HG03280 (cell line): ENCODE measurements at regions not wholly inside any gene's neighbourhood (a gene's known extent, or its start where the extent isn't known, plus 50 kb on each side); places are given as distances from the start of the nearest gene placed in this dataset.

Source experiments
- ATAC-seq: cut with Tn5 transposase; IDR thresholded peaks from one replicate; pipeline ENCODE4 v1.9.1; 2021; ENCODE audit warnings: mild to moderate bottlenecking, moderate library complexity; ENCODE audit not compliant: unreplicated experiment

- no peak for ATAC-seq
These were observed 478.7 kb downstream of the PDCD6IP start for GRCh38 chr3:34277110-34277509.

GRCh38 chr3:34279901-34280300 lies 481.5 kb downstream of the PDCD6IP start:
- no peak for ATAC-seq

GRCh38 chr3:34283751-34284150 lies 485.3 kb downstream of the PDCD6IP start:
- ATAC-seq: no peak

- no peak for ATAC-seq
These were observed 486.8 kb downstream of the PDCD6IP start for GRCh38 chr3:34284959-34285826.

GRCh38 chr3:34285827-34286188 lies 487.4 kb downstream of the PDCD6IP start:
- no peak for ATAC-seq

- ATAC-seq: no peak
These were observed 494.3 kb downstream of the PDCD6IP start for GRCh38 chr3:34292605-34293300.

- ATAC-seq: no peak
These were observed 495.8 kb downstream of the PDCD6IP start for GRCh38 chr3:34294240-34294639.

- ATAC-seq: no peak
These were observed 498.4 kb downstream of the PDCD6IP start for GRCh38 chr3:34296796-34297195.

GRCh38 chr3:34298653-34299052 lies 500.2 kb downstream of the PDCD6IP start:
- ATAC-seq: no peak

- ATAC-seq: no peak
These were observed 502.2 kb downstream of the PDCD6IP start for GRCh38 chr3:34300621-34301020.

- no peak for ATAC-seq
These were observed 502.9 kb downstream of the PDCD6IP start for GRCh38 chr3:34301313-34301712.

- no peak for ATAC-seq
These were observed 506.8 kb downstream of the PDCD6IP start for GRCh38 chr3:34305266-34305665.

GRCh38 chr3:34312684-34313083 lies 514.3 kb downstream of the PDCD6IP start:
- no peak for ATAC-seq

GRCh38 chr3:34319881-34320280 lies 521.5 kb downstream of the PDCD6IP start:
- ATAC-seq: no peak

- ATAC-seq: peak; percentile 62
These were observed 525.1 kb downstream of the PDCD6IP start for GRCh38 chr3:34323517-34323916.

- no peak for ATAC-seq
These were observed 548.2 kb downstream of the PDCD6IP start for GRCh38 chr3:34346656-34347055.

GRCh38 chr3:34351882-34352777 lies 553.7 kb downstream of the PDCD6IP start:
- no peak for ATAC-seq

- ATAC-seq: no peak
These were observed 554.4 kb downstream of the PDCD6IP start for GRCh38 chr3:34352778-34353331.

- ATAC-seq: no peak
These were observed 559.0 kb downstream of the PDCD6IP start for GRCh38 chr3:34357461-34357860.

- ATAC-seq: no peak
These were observed 560.6 kb downstream of the PDCD6IP start for GRCh38 chr3:34359064-34359463.

GRCh38 chr3:34360713-34361112 lies 562.3 kb downstream of the PDCD6IP start:
- ATAC-seq: no peak
